C1 segment of cervical spinal cord (tissue), 14 donors: ENCODE measurements at regions not wholly inside any gene's neighbourhood (a gene's known extent, or its start where the extent isn't known, plus 50 kb on each side); places are given as distances from the start of the nearest gene placed in this dataset.

Experiments
- DNase-seq, 14 donors: peaks; one replicate each; lab custom pipeline; 2025; lab: John Stamatoyannopoulos, UW

GRCh38 chr9:107118863-107119624 lies 164.0 kb upstream of the RAD23B start:
- DNase-seq: no peak

- DNase-seq: no peak
Observed at GRCh38 chr9:107119735-107120134, 163.3 kb upstream of the RAD23B start.

- no peak for DNase-seq
Observed at GRCh38 chr9:107123389-107123788, 159.7 kb upstream of the RAD23B start.

- DNase-seq: no peak
Observed at GRCh38 chr9:107127608-107128007, 155.5 kb upstream of the RAD23B start.

- DNase-seq: peak in 2 of 14 donors; percentile 3 to 37
Observed at GRCh38 chr9:107131108-107131799, 151.8 kb upstream of the RAD23B start.

GRCh38 chr9:107136296-107136695 lies 146.8 kb upstream of the RAD23B start:
- no peak for DNase-seq

GRCh38 chr9:107137495-107138202 lies 145.4 kb upstream of the RAD23B start:
- no peak for DNase-seq

GRCh38 chr9:107138261-107138992 lies 144.7 kb upstream of the RAD23B start:
- peak in 1 of 14 donors; percentile 5 for DNase-seq

GRCh38 chr9:107141967-107142366 lies 141.1 kb upstream of the RAD23B start:
- DNase-seq: no peak

GRCh38 chr9:107142430-107142829 lies 140.6 kb upstream of the RAD23B start:
- DNase-seq: peak in 1 of 14 donors; percentile 4

- DNase-seq: no peak
Observed at GRCh38 chr9:107142896-107143603, 140.0 kb upstream of the RAD23B start.

- no peak for DNase-seq
Observed at GRCh38 chr9:107144475-107144874, 138.6 kb upstream of the RAD23B start.

- DNase-seq: no peak
Observed at GRCh38 chr9:107147134-107147533, 135.9 kb upstream of the RAD23B start.

GRCh38 chr9:107148216-107148615 lies 134.9 kb upstream of the RAD23B start:
- no peak for DNase-seq

GRCh38 chr9:107149756-107150155 lies 133.3 kb upstream of the RAD23B start:
- no peak for DNase-seq

GRCh38 chr9:107153336-107153735 lies 129.7 kb upstream of the RAD23B start:
- DNase-seq: no peak

GRCh38 chr9:107154291-107154690 lies 128.8 kb upstream of the RAD23B start:
- no peak for DNase-seq

GRCh38 chr9:107154766-107155165 lies 128.3 kb upstream of the RAD23B start:
- DNase-seq: no peak

GRCh38 chr9:107155244-107155817 lies 127.7 kb upstream of the RAD23B start:
- no peak for DNase-seq

- peak in 3 of 14 donors; percentile 10 to 18 (median 15) for DNase-seq
Observed at GRCh38 chr9:107158321-107158720, 124.8 kb upstream of the RAD23B start.

GRCh38 chr9:107161338-107161737 lies 121.7 kb upstream of the RAD23B start:
- DNase-seq: no peak
